T-helper 2 cell (primary cell): ENCODE measurements at regions not wholly inside any gene's neighbourhood (a gene's known extent, or its start where the extent isn't known, plus 50 kb on each side); places are given as distances from the start of the nearest gene placed in this dataset.

Experiments used
- DNase-seq, 5 experiments: peaks; one replicate each; pipeline versions ENCODE4 v3.0.0 to v3.0.0-alpha.2; 2012 to 2022

- no peak for DNase-seq
These were observed 62.5 kb upstream of the NCOR2 start for GRCh38 chr12:124629789-124630480.

- no peak for DNase-seq
These were observed 61.7 kb upstream of the NCOR2 start for GRCh38 chr12:124629117-124629516.

GRCh38 chr12:124627956-124628355 lies 60.5 kb upstream of the NCOR2 start:
- no peak for DNase-seq

GRCh38 chr12:124626971-124627411 lies 59.6 kb upstream of the NCOR2 start:
- no peak for DNase-seq

GRCh38 chr12:124625867-124626675 lies 58.7 kb upstream of the NCOR2 start:
- no peak for DNase-seq

GRCh38 chr12:124624823-124625222 lies 57.4 kb upstream of the NCOR2 start:
- no peak for DNase-seq

GRCh38 chr12:124623344-124624035 lies 56.1 kb upstream of the NCOR2 start:
- no peak for DNase-seq

- DNase-seq, result no peak
These were observed 55.4 kb upstream of the NCOR2 start for GRCh38 chr12:124622764-124623163.

- no peak for DNase-seq
These were observed 54.9 kb upstream of the NCOR2 start for GRCh38 chr12:124622331-124622730.

- DNase-seq, result no peak
These were observed 53.9 kb upstream of the NCOR2 start for GRCh38 chr12:124621296-124621660.

GRCh38 chr12:124620606-124621295 lies 53.3 kb upstream of the NCOR2 start:
- DNase-seq, result no peak

GRCh38 chr12:124618291-124618902 lies 51.0 kb upstream of the NCOR2 start:
- DNase-seq, result no peak

GRCh38 chr12:124617615-124618014 lies 50.2 kb upstream of the NCOR2 start:
- no peak for DNase-seq
